OCI-M1 (cell line): ENCODE measurements at regions not wholly inside any gene's neighbourhood (a gene's known extent, or its start where the extent isn't known, plus 50 kb on each side); places are given as distances from the start of the nearest gene placed in this dataset.
A peak's percentile ranks its signal among the peaks of the same experiment; 100 is the strongest.
"Not testable (repeated sequence)": the region's sequence is repeated elsewhere in the genome, so short reads cannot be mapped to it uniquely, and the experiment has no call there.

Source experiments
- DNase-seq: peaks from one replicate; lab custom pipeline; 2025; lab: John Stamatoyannopoulos, UW

DNA sequence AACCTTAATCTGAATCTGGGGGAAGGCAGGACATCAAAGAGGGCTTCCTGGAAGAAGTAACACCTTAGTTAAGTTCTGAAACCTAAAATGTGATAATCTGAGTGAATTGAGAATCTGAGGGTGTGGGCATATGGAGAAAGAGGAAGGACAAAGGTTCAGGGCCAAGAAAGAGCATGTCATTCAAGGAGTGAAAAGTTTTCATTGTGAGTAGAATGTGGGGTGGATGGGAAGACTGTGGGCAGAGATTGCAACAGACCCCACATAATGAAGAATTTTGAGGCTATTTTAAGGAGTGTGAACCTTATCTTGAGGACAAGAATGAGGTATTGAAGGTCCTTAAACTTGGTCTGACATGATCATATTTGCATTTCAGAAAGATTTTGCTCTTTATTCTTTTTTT lies 227.2 kb downstream of the PTGER3 start:
- peak; percentile 54 for DNase-seq

- DNase-seq: no peak
These were observed 226.6 kb downstream of the PTGER3 start for GRCh38 chr1:70820995-70821394.

GRCh38 chr1:70826428-70826827 lies 221.2 kb downstream of the PTGER3 start:
- no peak for DNase-seq

DNA sequence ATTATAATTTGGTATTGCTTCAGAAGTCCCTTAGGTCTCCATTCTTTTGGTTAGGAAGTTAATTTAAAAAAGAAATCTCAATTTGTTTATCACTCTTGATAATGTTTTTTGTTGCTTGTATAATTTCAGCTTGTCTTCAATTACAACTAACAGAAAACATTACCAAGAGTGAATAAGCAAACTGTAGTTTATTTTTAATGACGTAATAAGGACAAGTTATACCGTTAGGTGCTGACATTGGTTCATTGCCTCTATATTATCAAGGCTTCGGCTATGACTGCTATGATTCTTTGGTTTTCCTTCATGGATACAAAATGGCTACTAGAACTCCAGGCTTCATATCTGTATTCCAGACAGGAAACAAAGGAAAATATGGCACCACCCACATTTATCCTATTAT lies 220.6 kb downstream of the PTGER3 start:
- no peak for DNase-seq

GRCh38 chr1:70828177-70828576 lies 219.4 kb downstream of the PTGER3 start:
- DNase-seq: no peak

- not testable (repeated sequence) for DNase-seq
These were observed 213.3 kb downstream of the PTGER3 start for GRCh38 chr1:70834365-70834764.

GRCh38 chr1:70836456-70836855 lies 211.2 kb downstream of the PTGER3 start:
- DNase-seq: no peak

DNA sequence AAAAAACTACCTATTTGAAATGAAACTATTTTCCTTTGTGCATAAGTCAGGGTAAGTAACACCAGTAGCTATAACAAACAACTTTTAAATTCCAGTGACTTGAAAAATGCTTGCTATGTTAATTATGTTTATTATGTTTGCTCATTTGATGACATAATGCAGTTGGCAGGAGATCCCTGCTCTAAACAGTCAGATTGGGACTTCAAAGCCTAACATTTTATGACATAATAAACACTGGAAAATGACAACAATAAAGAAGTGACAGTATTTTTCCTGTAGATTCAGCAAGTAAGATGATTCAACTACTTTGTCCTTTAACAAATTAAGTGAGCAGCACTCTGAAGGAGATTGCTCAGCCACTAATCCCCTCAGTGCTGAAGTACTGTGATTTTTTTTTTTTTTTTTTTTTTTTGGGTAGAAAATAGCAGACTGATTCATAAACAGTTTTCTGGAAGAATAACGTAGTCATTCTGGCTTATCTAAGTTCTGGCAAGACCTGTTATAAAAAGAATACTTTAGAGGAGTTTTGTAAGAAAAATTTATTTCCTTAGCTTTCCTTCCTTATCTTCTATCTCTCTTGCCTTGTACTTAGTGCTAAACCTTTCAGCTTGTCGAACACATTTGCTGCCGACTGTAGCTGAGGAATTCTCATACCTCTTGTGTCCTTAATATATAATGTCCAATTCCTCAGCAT lies 207.2 kb downstream of the PTGER3 start:
- no peak for DNase-seq

- no peak for DNase-seq
These were observed 205.1 kb downstream of the PTGER3 start for GRCh38 chr1:70842562-70842961.

- no peak for DNase-seq
These were observed 204.2 kb downstream of the PTGER3 start for GRCh38 chr1:70843452-70843851.

DNA sequence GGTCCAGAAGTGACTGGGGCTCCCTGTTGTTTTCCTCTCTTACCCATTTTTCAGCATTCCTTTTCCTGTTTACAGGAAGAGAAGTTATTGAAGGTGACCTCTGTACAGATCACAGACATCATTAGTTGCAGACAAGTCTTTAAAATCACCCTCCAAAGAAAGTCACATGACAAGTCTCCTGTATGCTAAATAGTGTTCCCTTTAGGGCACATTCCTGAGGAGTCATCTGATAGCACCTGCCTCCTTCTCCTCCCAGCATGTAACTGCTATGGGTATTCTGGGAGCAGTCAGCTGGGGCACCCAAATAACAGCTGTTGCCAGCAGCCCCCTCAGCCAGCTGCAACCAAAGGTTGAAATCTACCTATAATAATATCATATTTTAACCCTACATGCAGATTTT lies 200.6 kb downstream of the PTGER3 start:
- DNase-seq: no peak

DNA sequence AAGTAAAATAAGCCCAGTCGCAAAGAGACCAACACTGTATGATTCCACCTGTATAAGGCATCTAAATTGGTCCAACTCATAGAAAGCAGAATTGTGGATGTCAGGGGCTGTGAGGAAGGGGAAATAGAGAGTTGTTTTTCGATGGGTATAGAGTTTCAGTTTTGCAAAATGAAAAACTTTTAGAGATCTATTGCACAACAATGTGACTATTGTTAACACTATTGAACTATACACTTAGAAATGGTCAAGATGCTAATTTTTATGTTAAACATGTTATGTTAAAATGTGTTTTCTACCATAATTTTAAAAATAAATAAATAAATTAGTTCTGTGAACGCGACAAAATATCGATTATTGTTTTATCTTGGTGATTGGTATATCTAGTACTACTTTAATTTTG lies 192.4 kb downstream of the PTGER3 start:
- DNase-seq: no peak

- peak; percentile 28 for DNase-seq
These were observed 191.4 kb downstream of the PTGER3 start for GRCh38 chr1:70856201-70856600.

DNA sequence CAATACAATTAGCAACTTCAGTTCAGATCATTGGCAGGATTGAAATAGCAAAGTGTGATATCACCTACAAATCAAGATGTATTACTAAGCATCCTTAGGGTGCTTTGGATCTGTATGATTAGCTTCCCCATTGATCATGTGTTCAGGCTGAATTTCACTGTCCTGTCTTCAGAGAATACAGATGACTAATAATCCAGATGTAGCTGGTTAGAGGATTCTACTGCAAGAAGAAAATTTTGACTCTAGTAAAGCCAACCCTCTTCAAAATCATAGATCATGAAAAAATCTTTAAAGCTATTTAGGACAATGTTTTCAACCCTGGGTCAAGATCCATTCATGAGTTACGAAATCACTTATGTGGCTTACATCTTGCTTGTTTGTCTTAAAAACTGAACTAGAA lies 184.4 kb downstream of the PTGER3 start:
- no peak for DNase-seq

GRCh38 chr1:70864302-70864701 lies 183.3 kb downstream of the PTGER3 start:
- DNase-seq: peak; percentile 28

DNA sequence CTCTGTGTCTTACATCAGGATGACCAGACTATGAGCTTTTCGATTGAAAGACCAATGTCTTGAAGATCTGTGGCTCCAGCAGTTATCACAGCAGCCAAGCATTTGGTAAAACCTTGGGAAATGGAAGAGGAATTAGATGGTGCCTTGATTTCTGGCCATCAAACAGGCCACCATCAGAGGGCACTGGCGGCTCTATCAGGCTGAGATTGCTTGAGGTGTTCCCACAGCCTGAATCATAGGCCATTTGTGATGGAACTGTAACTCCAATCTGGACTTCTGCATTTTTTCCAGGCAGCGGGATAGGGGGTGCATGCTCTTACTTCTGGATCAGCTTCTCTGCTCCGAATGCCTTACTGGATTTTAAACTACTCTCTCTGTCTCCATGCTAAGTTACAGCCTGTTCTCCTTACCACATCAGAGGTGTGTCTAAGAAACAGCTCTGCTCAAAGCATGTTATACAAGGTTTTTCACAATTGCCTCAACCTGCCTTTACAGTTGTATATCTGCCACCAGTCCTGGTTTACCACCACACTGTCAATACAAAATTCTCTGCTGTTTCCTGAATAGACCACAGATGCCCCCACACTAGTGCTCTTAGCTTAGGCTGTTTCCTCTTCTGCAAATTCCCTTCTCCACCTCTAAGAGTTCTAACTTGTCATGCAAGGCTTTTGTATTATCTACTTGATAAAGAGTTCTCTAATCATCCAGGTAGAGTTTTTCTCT lies 180.9 kb downstream of the PTGER3 start:
- DNase-seq: no peak

DNA sequence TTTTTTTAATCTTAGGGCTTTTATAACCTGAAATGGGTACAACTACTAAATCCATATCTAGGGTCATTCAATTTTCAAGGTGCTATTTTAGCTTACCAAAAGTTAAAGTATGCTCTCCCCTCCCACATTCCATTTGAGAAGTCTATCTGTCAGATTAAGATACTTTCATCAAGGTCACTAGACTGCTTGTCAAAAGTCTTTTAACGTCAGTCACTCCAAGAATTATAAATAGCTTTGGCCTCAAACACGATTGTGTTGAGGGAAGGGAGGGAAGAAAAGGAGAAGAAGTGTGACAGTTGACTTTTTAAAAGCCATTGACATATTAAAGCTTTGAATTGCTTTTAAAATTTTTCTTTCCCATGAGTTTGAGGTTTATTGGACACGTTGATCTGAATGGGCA lies 175.8 kb downstream of the PTGER3 start:
- no peak for DNase-seq

DNA sequence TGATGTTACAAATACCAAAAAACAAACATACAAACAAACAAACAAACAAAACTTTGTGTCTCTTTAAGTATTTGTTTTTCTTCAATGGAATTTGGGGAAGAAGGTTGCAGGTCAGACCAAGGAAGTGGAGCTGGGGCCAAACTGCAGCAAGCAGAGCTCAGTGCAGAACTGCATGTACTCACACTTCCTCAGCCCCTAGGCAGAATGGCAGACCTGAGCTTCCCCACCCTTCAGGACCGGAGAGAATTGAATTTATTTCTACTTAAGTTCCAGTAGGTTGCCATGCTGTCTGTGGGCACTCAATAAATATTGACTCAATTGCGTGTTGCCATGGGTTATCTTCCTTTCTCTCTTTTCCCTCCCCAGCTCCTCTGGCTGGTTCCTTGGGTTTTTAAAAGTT lies 173.6 kb downstream of the PTGER3 start:
- no peak for DNase-seq

DNA sequence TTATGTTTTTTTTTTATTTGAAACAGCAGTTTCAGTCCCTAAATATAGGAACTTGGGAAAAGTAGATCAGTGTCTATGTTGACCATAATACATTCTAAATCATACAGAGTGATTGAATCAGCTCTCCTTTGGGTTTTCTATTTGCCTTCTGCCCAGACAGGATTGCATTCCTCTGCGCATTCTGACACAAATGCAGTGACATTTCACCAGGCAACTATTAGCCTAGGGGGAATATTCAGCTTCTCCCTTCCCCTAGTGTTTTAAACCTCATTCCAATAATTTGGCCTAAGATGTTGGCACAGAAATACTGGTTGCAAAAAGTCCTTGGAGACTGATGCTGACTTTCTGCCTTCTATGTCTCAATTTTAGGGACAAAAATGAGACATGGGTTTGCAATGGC lies 172.8 kb downstream of the PTGER3 start:
- no peak for DNase-seq

- no peak for DNase-seq
These were observed 170.3 kb downstream of the PTGER3 start for GRCh38 chr1:70877343-70877742.

DNA sequence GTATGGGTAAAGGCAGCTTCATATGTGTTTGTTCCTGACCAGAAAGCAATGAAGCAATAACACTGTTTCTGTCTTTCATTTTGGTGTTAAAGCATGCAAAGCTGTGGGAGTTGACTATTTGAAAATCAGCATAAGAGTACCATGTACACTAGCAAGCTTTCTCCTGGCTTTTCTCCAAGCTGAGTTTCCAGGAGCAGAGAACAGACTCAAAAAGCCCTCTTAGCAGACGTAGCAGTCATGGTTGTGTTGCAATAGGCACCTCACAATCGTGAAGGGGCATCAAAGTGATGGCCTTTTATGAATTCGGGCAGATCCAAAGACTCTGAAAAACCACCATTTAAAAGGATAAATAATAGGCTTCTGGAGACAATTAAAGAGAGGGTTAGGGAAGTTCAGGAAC lies 159.7 kb downstream of the PTGER3 start:
- peak; percentile 24 for DNase-seq

DNA sequence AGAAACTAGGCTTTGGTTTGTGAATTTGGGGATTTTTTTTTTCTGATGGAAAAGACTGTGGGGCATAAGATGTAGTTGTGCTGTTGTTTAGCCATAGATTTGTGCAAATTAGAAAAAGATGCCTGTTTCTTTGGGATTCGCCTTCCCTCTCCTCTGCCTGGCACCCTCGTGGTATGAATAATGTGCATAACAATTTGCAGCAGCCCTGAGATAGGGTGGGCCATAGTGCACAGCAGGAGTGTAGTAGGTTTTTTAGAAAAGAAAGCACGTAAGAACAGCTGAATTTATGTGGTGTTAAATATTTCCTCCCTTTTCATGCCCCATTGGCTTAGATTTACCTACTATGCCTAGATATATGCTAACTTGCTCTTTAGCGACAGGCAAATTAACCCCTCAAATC lies 158.9 kb downstream of the PTGER3 start:
- no peak for DNase-seq

DNA sequence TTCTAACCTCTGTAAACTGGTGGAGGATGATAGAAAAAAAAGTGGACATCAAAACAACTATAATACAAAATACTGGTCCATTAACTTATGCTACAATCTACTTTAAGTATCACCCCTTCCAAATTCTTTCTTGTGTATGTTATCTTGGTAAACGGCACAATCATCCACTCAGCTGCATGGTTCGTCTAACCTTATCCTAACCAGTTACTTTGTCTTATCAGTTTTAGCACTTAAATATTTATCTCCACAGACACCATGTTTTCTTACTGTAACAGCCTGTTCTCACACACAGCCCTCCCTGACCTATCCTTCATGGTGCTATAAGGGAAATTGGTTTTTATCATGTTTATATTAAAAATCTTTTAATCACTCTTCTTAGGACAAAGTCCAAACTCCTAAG lies 157.2 kb downstream of the PTGER3 start:
- peak; percentile 42 for DNase-seq
